ENCODE measurements at regions not wholly inside any gene's neighbourhood (a gene's known extent, or its start where the extent isn't known, plus 50 kb on each side); places are given as distances from the start of the nearest gene placed in this dataset.

DNA sequence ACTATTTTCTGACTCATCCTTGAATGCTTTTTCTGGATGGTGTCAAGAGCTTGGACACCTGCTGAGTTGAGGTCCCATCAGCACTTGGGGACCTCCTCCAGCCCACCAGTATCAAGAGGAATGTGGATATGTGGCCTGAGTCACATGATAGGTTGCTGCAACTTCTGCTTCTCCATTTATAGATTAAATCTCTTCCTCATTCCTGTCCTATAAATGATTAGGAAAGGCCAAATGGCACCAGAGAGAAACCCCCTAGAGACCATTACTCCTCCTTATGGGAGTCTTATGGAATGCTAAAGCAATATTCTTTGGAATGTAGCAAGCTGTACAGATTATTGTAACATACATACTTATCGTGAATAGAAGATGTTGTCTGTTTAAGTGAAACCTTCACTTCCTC lies 85.6 kb downstream of the NEUROD6 start:
- TF ChIP-seq, protein P1, sequence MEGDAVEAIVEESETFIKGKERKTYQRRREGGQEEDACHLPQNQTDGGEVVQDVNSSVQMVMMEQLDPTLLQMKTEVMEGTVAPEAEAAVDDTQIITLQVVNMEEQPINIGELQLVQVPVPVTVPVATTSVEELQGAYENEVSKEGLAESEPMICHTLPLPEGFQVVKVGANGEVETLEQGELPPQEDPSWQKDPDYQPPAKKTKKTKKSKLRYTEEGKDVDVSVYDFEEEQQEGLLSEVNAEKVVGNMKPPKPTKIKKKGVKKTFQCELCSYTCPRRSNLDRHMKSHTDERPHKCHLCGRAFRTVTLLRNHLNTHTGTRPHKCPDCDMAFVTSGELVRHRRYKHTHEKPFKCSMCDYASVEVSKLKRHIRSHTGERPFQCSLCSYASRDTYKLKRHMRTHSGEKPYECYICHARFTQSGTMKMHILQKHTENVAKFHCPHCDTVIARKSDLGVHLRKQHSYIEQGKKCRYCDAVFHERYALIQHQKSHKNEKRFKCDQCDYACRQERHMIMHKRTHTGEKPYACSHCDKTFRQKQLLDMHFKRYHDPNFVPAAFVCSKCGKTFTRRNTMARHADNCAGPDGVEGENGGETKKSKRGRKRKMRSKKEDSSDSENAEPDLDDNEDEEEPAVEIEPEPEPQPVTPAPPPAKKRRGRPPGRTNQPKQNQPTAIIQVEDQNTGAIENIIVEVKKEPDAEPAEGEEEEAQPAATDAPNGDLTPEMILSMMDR (IDR thresholded peaks at IDR 0.05; ENCODE audit: low read depth, low read length, poor library complexity, severe bottlenecking): no peak
- no peak for TF ChIP-seq EZH2phosphoT487 (IDR thresholded peaks at IDR 0.05; ENCODE audit: borderline replicate concordance, low read length)
